A673 (cell line): ENCODE measurements at regions not wholly inside any gene's neighbourhood (a gene's known extent, or its start where the extent isn't known, plus 50 kb on each side); places are given as distances from the start of the nearest gene placed in this dataset.
"Not testable (repeated sequence)": the region's sequence is repeated elsewhere in the genome, so short reads cannot be mapped to it uniquely, and the experiment has no call there.

Experiments used
- BruUV-seq: library from RNA; stranded (reverse); fragments of 400-500 nt; replicated peaks from 2 replicates; lab custom pipeline; 2021; lab: Mats Ljungman, UMichigan
- CTCF ChIA-PET: fragments of 300-600 bp; sonication (Branson Sonifier 250); formaldehyde crosslinking; loops from one replicate; lab custom pipeline; 2022; ENCODE audit warnings: antibody characterized with exemption; lab: Charles Lee
- POLR2A ChIA-PET: fragments of 300-600 bp; sonication (Branson Sonifier 250); formaldehyde crosslinking; loops from one replicate; lab custom pipeline; 2022; ENCODE audit warnings: antibody characterized with exemption; ENCODE audit not compliant: low non-redundant PET; lab: Charles Lee
- DNase-seq: peaks from one replicate; pipeline ENCODE4 v3.0.0-alpha.2; 2015; ENCODE audit warnings: low spot score
- H3K27ac ChIP-seq: fragments of 200-600 bp; sonication (generic); 2 replicates; pipeline ENCODE4 v1.5.1; 2016; ENCODE audit warnings: mixed run types, low read depth, mild to moderate bottlenecking, mixed read lengths, antibody characterized with exemption, low read length; ENCODE audit not compliant: poor library complexity, severe bottlenecking
- H3K27me3 ChIP-seq: fragments of 200-600 bp; sonication (generic); replicated peaks from 2 replicates; pipeline ENCODE4 v1.6.1; 2017; ENCODE audit warnings: mixed run types, low read depth, mild to moderate bottlenecking, mixed read lengths, antibody characterized with exemption, low read length; ENCODE audit not compliant: insufficient read depth, poor library complexity
- H3K36me3 ChIP-seq: fragments of 200-600 bp; sonication (generic); 2 replicates; pipeline ENCODE4 v1.6.1; 2016; ENCODE audit warnings: mixed run types, mild to moderate bottlenecking, mixed read lengths, antibody characterized with exemption, low read length; ENCODE audit not compliant: insufficient read depth, poor library complexity, severe bottlenecking
- H3K4me1 ChIP-seq: fragments of 200-600 bp; sonication (generic); 2 replicates; pipeline ENCODE4 v1.6.1; 2017; ENCODE audit warnings: mixed run types, mild to moderate bottlenecking, mixed read lengths, antibody characterized with exemption, low read length; ENCODE audit not compliant: insufficient read depth, poor library complexity, severe bottlenecking
- H3K4me3 ChIP-seq: fragments of 200-600 bp; sonication (generic); 2 replicates; pipeline ENCODE4 v1.5.1; 2016; ENCODE audit warnings: low read depth, mixed run types, mild to moderate bottlenecking, mixed read lengths, low read length; ENCODE audit not compliant: poor library complexity, severe bottlenecking
- H3K9me3 ChIP-seq: fragments of 200-600 bp; sonication (generic); 2 replicates; pipeline ENCODE4 v1.6.1; 2016; ENCODE audit warnings: mixed run types, low read depth, mild to moderate bottlenecking, mixed read lengths, antibody characterized with exemption, low read length; ENCODE audit not compliant: poor library complexity, severe bottlenecking
- EZH2 ChIP-seq: fragments of 200-600 bp; sonication (generic); IDR thresholded peaks from 2 replicates; pipeline ENCODE4 v1.6.1; 2017; ENCODE audit warnings: borderline replicate concordance, low read depth, mild to moderate bottlenecking, mixed read lengths, antibody characterized with exemption, low read length; ENCODE audit not compliant: poor library complexity, severe bottlenecking
- intact Hi-C: fragments of 100-400 bp; cut with micrococcal nuclease; formaldehyde crosslinking; loops from one replicate; pipeline ENCODE4 v1.10.0; 2022; ENCODE audit not compliant: unreplicated experiment
- TF ChIP-seq, protein P1 (sequence below): fragments of 300-800, 200-600 bp; sonication (generic); conservative IDR thresholded peaks from 2 replicates; pipeline ENCODE4 v1.5.1; 2017; ENCODE audit warnings: low read depth, mild to moderate bottlenecking, antibody characterized with exemption, low read length, moderate library complexity, mixed read lengths

- DNase-seq, intact Hi-C loops, H3K27me3 ChIP-seq, CTCF ChIA-PET, H3K27ac ChIP-seq, POLR2A ChIA-PET, H3K36me3 ChIP-seq, H3K4me3 ChIP-seq, BruUV-seq, H3K9me3 ChIP-seq, H3K4me1 ChIP-seq: not testable (repeated sequence)
Observed at GRCh38 chr2:90151805-90152204, 1460.3 kb downstream of the RPIA start.

GRCh38 chr2:90170978-90171377 lies 1479.5 kb downstream of the RPIA start:
- CTCF ChIA-PET, H3K27ac ChIP-seq, DNase-seq, H3K4me1 ChIP-seq, H3K36me3 ChIP-seq, H3K9me3 ChIP-seq, BruUV-seq, H3K27me3 ChIP-seq, POLR2A ChIA-PET, H3K4me3 ChIP-seq: not testable (repeated sequence)
- intact Hi-C loops, result loop anchor here (10.0 kb wide), 1 partner anchor 1136 kb away; no protein-coding TSS in a partner anchor

- DNase-seq, POLR2A ChIA-PET, BruUV-seq, H3K27me3 ChIP-seq, H3K4me1 ChIP-seq, H3K36me3 ChIP-seq, H3K9me3 ChIP-seq, H3K4me3 ChIP-seq, H3K27ac ChIP-seq, CTCF ChIA-PET: not testable (repeated sequence)
- intact Hi-C loops, result loop anchor here (10.0 kb wide), 1 partner anchor 1138 kb away; no protein-coding TSS in a partner anchor
Observed at GRCh38 chr2:90173081-90173480, 1481.6 kb downstream of the RPIA start.

DNA sequence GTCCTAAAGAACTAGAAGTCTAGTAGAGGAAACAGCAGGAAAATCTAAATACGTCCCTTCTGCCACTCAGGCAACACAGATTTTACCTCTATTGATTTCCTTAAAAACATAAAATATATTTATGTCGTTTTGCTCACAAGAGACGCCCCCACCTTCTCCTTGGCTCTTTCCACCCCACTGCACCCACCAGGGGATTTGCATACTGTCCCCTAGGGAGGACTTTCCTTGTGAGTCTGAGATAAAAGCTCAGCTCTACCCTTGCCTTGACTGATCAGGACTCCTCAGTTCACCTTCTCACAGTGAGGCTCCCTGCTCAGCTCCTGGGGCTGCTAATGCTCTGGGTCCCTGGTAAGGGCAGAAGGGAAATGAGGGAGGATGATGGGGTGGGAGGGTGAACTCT lies 1488.1 kb downstream of the RPIA start:
- intact Hi-C loops, result loop anchor here (10.0 kb wide), 1 partner anchor 1145 kb away; no protein-coding TSS in a partner anchor
- DNase-seq, BruUV-seq, H3K4me1 ChIP-seq, H3K4me3 ChIP-seq, H3K36me3 ChIP-seq, H3K9me3 ChIP-seq, H3K27me3 ChIP-seq, H3K27ac ChIP-seq, POLR2A ChIA-PET, CTCF ChIA-PET: not testable (repeated sequence)

GRCh38 chr2:90207454-90208058 lies 1516.1 kb downstream of the RPIA start:
- POLR2A ChIA-PET, result no interaction called here
- Histone ChIP-seq H3K4me1 (no peaks in the 10 kb centered on the region), H3K36me3 (no peaks in the 10 kb centered on the region), H3K27ac (no peak overlapping the region), H3K27me3 (peaks cover 3% of the 10 kb centered on the region), H3K4me3 (no peak overlapping the region), H3K9me3 (no peaks in the 10 kb centered on the region)
- no TSS peak for BruUV-seq
- intact Hi-C loops, result no loop called here
- CTCF ChIA-PET, result no interaction called here
- peak; percentile 36 for DNase-seq
- TF ChIP-seq, protein P1, sequence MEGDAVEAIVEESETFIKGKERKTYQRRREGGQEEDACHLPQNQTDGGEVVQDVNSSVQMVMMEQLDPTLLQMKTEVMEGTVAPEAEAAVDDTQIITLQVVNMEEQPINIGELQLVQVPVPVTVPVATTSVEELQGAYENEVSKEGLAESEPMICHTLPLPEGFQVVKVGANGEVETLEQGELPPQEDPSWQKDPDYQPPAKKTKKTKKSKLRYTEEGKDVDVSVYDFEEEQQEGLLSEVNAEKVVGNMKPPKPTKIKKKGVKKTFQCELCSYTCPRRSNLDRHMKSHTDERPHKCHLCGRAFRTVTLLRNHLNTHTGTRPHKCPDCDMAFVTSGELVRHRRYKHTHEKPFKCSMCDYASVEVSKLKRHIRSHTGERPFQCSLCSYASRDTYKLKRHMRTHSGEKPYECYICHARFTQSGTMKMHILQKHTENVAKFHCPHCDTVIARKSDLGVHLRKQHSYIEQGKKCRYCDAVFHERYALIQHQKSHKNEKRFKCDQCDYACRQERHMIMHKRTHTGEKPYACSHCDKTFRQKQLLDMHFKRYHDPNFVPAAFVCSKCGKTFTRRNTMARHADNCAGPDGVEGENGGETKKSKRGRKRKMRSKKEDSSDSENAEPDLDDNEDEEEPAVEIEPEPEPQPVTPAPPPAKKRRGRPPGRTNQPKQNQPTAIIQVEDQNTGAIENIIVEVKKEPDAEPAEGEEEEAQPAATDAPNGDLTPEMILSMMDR, result peak; percentile 53
- TF ChIP-seq EZH2, result no peak
